GM06990 (cell line): ENCODE measurements at regions not wholly inside any gene's neighbourhood (a gene's known extent, or its start where the extent isn't known, plus 50 kb on each side); places are given as distances from the start of the nearest gene placed in this dataset.

ENCODE experiments used
- DNase-seq: peaks from one replicate; pipeline ENCODE4 v3.0.0-alpha.2; 2011; ENCODE audit not compliant: insufficient read length; ENCODE audit errors: extremely low read depth
- H3K27me3 ChIP-seq: replicated peaks from 2 replicates; pipeline ENCODE4 v1.6.0; 2011; ENCODE audit warnings: low read length; ENCODE audit not compliant: control insufficient read depth, insufficient read depth
- H3K36me3 ChIP-seq: 2 replicates; pipeline ENCODE4 v1.5.1; 2011; ENCODE audit warnings: low read length; ENCODE audit not compliant: control insufficient read depth, insufficient read depth
- H3K4me3 ChIP-seq: replicated peaks from 2 replicates; pipeline ENCODE4 v1.5.1; 2011; ENCODE audit warnings: low read depth, mild to moderate bottlenecking, control low read depth, low read length
- CTCF ChIP-seq: IDR thresholded peaks from 2 replicates; pipeline ENCODE4 v1.5.1; 2011; ENCODE audit warnings: low read length, control low read depth, mild to moderate bottlenecking, inconsistent platforms; ENCODE audit not compliant: insufficient read depth, poor library complexity, severe bottlenecking

- Histone ChIP-seq H3K36me3 (no peaks in the 10 kb centered on the region), H3K27me3 (no peaks in the 10 kb centered on the region), H3K4me3 (no peak overlapping the region)
- DNase-seq, result no peak
- no peak for TF ChIP-seq CTCF
Observed at GRCh38 chr18:2138552-2138951, 432.8 kb downstream of the METTL4 start.

- DNase-seq, result no peak
- no peak for TF ChIP-seq CTCF
Observed at GRCh38 chr18:2139691-2140090, 431.6 kb downstream of the METTL4 start.

GRCh38 chr18:2143636-2144035, 427.7 kb downstream of the METTL4 start:
- DNase-seq, result no peak
- Histone ChIP-seq H3K27me3 (no peaks in the 10 kb centered on the region), H3K36me3 (no peaks in the 10 kb centered on the region), H3K4me3 (no peak overlapping the region)
- TF ChIP-seq CTCF, result no peak

More at GRCh38 chr18:2139691-2140090, 431.6 kb downstream of the METTL4 start:
- no peak overlapping the region for H3K4me3 ChIP-seq
- H3K36me3 ChIP-seq, result no peaks in the 10 kb centered on the region
- H3K27me3 ChIP-seq, result no peaks in the 10 kb centered on the region

GRCh38 chr18:2144811-2145210, 426.5 kb downstream of the METTL4 start:
- no peak overlapping the region for H3K4me3 ChIP-seq
- DNase-seq, result no peak
- no peaks in the 10 kb centered on the region for H3K27me3 ChIP-seq
- no peaks in the 10 kb centered on the region for H3K36me3 ChIP-seq
- no peak for TF ChIP-seq CTCF

- H3K36me3 ChIP-seq, result no peaks in the 10 kb centered on the region
- no peak overlapping the region for H3K4me3 ChIP-seq
- no peaks in the 10 kb centered on the region for H3K27me3 ChIP-seq
- no peak for DNase-seq
- no peak for TF ChIP-seq CTCF
Observed at GRCh38 chr18:2146092-2146491, 425.2 kb downstream of the METTL4 start.

- DNase-seq, result no peak
- H3K36me3 ChIP-seq, result no peaks in the 10 kb centered on the region
- no peaks in the 10 kb centered on the region for H3K27me3 ChIP-seq
- TF ChIP-seq CTCF, result no peak
- no peak overlapping the region for H3K4me3 ChIP-seq
Observed at GRCh38 chr18:2146754-2147153, 424.6 kb downstream of the METTL4 start.
